SK-N-SH (cell line): ENCODE measurements at regions not wholly inside any gene's neighbourhood (a gene's known extent, or its start where the extent isn't known, plus 50 kb on each side); places are given as distances from the start of the nearest gene placed in this dataset.

Experiments used
- GATA2 ChIP-seq: sonication (generic); formaldehyde crosslinking; IDR thresholded peaks from 2 replicates; pipeline ENCODE4 v1.5.0; 2020; ENCODE audit warnings: mild to moderate bottlenecking, missing genetic modification reagents
- POLR2AphosphoS5 ChIP-seq: IDR thresholded peaks from 2 replicates; pipeline ENCODE4 v1.6.1; 2012; ENCODE audit warnings: low read depth, low read length
- SMC3 ChIP-seq: IDR thresholded peaks from 2 replicates; pipeline ENCODE4 v1.6.1; 2012; ENCODE audit warnings: low read depth, low read length, improper control_type of control experiment
- TF ChIP-seq, protein P1 (sequence below): fragments of 200-600 bp; sonication (generic); IDR thresholded peaks from 2 replicates; pipeline ENCODE4 v1.6.1; 2017; ENCODE audit warnings: antibody characterized with exemption, mild to moderate bottlenecking, moderate library complexity

DNA sequence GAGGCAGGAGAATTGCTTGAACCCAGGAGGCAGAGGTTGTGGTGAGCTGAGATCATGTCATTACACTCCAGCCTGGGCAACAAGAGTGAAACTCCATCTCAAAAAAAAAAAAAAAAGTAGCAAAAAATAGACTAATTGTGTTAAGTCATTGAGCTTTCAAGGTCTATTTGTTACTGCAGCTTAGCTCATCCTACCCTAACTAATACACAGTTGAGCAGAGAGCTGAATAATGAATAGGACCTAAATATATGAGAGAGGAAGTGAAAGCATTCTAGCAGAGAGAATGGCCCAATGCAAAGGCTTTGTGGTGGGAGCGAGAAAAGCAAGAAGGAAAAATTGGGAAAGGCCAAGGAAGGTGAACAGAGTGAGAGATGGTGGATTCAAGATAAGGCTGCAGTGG, 128.3 kb downstream of the AXIN2 start:
- TF ChIP-seq GATA2 (CRISPR knock-in tag) (no peak), POLR2AphosphoS5 (no peak), SMC3 (no peak)
- TF ChIP-seq, protein P1, sequence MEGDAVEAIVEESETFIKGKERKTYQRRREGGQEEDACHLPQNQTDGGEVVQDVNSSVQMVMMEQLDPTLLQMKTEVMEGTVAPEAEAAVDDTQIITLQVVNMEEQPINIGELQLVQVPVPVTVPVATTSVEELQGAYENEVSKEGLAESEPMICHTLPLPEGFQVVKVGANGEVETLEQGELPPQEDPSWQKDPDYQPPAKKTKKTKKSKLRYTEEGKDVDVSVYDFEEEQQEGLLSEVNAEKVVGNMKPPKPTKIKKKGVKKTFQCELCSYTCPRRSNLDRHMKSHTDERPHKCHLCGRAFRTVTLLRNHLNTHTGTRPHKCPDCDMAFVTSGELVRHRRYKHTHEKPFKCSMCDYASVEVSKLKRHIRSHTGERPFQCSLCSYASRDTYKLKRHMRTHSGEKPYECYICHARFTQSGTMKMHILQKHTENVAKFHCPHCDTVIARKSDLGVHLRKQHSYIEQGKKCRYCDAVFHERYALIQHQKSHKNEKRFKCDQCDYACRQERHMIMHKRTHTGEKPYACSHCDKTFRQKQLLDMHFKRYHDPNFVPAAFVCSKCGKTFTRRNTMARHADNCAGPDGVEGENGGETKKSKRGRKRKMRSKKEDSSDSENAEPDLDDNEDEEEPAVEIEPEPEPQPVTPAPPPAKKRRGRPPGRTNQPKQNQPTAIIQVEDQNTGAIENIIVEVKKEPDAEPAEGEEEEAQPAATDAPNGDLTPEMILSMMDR = no peak
